GM19099 (cell line): ENCODE measurements at regions not wholly inside any gene's neighbourhood (a gene's known extent, or its start where the extent isn't known, plus 50 kb on each side); places are given as distances from the start of the nearest gene placed in this dataset.

Experiments used
- POLR2A ChIP-seq: IDR thresholded peaks from 3 replicates; pipeline ENCODE4 v1.6.1; 2011; ENCODE audit warnings: low read depth; ENCODE audit not compliant: insufficient read length; ENCODE audit errors: extremely low read depth

DNA sequence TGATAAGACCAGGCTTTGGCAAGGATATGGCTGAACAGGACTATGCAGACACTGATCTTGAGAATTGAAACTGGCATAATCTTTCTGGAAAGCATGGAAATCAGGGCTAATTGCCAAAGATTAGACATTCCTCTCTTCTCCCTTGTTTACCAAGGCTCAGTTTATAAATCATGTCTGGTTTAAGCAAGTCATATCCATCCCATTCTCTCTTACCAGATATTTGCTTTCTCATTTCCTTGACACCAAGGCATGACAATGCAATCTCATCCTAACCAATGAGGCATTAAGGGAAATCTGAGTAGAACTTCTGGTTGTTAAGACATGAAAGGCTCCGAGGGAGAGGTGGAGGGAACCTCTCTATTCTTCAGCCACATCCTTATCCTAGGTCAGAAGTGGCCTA, 110.3 kb upstream of the CEP85L start:
- TF ChIP-seq POLR2A: no peak

DNA sequence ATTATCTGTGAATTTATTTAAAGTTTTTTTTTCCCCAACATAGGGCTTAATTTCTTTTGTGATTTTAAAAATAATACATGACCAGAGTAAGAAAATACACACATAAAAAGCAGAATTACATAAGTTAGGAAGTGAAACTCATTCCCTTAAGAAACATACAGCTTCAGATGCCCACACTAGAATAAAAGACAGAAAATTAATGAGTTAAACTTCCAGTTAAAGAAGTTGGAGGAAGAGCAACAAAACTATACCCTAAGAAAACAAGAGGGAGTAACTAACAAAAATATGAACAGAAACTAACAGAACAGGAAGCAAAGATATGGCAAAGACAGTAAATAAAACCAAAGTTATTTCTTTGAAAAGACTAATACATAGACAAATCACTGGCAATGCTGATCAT, 107.6 kb upstream of the CEP85L start:
- TF ChIP-seq POLR2A: no peak

DNA sequence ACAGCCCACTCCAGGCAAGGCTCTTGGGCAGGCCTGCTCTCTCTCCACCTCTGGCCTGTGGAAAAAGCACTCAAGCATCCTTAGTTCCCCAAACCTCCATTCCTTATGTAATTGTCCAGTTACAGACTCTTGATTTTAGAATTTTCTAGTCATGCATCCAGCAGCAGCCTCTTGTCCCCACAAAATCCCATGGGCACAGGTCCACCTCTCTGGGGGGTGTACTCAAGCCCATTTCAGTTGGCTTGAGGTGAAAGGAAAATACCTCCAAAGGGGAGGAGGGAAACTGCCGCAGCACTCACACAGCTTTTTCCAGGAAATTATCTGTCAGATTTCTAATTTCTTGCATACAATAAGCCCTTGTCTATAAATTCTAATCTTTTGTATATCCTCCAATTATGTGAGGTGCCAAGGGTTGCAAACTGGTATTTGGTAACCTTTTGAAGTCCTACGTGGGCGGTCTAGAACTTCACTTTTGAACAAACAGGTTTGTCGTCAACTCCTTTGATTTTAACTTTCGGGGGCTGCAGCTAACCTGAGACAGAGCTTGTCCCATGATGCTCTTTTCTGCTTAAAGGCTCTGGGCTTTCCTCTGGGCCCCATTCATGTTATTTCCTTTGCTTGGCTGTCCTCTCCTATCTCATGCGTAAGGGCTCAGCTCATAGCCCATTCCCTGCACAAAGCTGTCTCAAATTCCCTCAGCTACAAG, 104.7 kb upstream of the CEP85L start:
- TF ChIP-seq POLR2A: no peak

DNA sequence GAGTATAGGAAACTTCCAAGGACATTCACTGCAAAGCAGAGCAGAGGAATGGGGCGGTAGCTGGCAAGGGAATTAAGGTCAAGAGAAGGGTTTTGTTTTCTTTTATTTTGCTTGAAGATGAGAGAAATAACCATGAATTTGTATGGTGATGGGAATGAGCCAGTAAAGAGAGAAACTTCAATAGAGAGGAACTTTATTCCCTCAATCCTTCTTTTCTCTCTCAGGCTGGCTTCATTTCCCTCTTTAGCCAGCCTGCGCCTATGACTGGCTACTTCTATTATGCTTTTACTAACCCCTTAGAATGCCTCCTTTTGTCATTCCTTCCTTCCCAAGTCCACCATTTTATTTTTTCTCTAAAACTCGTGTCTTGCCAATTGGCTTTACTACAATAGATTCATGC, 101.4 kb upstream of the CEP85L start:
- TF ChIP-seq POLR2A: no peak

DNA sequence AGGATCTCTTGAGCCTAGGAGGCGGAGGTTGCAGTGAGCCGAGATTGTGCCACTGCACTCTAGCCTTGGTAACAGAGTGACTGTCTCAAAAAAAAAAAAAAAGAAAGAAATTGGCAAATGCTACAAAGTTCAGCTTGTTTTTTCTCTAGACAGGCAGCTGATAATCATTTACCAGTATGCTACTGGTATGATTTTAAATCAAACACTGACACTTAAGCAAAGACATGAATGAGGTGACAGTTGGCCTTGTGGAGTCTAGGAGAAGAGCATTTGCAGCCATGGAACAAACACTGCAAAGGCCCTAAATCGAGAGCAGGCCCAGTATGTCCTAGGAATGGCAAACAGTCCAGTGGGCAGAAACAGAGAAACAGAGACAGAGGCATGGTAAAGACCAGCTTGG, 99.7 kb upstream of the CEP85L start:
- TF ChIP-seq POLR2A: no peak

GRCh38 chr6:118750143-118750542, 98.8 kb upstream of the CEP85L start:
- no peak for TF ChIP-seq POLR2A

DNA sequence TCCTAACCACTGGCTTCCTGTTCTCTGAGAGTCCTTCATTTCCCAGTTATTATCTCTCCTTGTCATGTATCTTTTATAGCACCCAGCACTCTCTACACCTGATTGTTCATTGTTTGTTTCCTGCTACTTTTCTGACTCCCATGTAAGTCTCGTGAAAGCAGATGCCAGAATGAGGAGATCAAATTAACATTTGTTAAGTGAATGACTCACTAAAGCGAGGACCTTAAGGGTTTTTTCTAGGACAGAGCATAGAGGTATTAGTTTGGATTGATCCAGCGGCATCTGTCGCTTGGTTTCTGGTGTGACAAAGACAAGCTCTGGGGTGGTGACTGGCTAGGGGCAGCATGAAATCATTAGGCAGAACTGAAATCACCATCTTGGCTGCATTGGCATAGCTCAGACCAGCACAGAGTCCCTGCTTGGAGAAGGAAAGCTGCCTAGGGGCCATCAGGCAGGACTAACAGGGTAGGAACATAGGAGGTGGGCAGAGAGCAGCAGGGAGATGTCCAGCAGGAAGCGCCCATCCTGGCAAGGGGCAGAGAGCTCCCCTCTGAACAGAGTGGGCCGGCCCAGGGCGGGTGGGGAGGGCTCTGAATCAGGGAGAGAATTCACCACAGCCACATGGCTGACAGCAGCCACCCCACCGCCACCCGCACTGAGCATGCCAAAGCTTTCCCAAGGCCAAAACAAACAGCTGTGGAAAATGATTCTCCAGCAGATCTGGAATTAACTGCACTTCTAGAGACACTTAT, 97.1 kb upstream of the CEP85L start:
- no peak for TF ChIP-seq POLR2A

DNA sequence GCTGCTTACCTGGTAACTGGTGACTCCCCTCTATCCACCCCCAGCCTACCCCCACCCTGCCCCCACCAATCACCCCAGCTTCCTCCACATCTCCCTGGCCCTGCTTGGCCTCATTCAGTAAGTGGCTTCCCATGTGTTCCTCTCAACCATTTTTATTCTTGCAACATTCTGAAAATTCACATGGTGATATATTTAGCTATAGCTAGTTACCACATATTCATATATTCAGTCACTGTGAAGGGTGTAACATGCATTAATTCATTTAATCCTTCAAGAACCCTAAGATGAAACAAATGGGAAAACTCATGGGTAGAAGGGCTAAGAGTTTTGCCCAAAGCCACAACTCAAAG, 95.4 kb upstream of the CEP85L start:
- TF ChIP-seq POLR2A: no peak

GRCh38 chr6:118746145-118746824, 94.9 kb upstream of the CEP85L start:
- TF ChIP-seq POLR2A: no peak

- TF ChIP-seq POLR2A: no peak
Observed at GRCh38 chr6:118745156-118745555, 93.8 kb upstream of the CEP85L start.

- no peak for TF ChIP-seq POLR2A
Observed at GRCh38 chr6:118744261-118744941, 93.0 kb upstream of the CEP85L start.

DNA sequence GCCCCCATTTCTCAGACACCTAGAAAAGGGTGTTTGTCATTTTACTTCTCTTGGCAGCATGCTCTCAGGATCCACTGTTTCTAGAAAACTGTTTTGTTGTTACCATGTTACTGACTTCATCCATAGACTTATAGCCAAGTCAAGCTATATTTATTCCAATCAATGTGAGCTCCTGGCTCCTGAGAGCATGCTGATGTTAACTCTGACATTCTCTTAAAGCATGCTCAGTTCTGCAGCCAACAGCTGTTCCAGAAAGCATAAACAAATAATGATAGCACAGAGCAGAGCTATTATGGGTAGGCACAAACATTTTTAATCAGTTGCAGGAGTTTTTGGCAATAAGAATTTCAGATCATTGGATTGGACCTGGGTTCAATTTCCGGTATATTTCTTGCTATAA, 92.4 kb upstream of the CEP85L start:
- TF ChIP-seq POLR2A: no peak

DNA sequence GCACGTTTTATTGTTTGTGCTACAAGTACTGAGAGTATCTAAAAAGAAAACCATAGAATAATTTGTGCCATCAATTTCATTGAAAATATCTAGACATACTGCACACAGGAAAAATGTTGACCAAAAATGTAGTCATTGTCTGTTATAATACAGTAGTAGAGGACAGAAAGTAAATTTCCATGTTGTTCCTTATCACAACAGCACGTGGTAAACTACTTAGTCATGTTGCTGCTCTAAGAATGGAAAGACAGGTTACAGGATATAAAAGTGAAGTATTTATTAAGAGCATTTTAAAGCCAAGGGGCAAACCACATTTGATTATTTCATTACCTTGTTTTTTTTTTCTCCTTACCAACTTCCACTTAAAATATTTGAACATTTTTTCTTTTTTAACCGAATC, 89.0 kb upstream of the CEP85L start:
- no peak for TF ChIP-seq POLR2A

- TF ChIP-seq POLR2A: no peak
Observed at GRCh38 chr6:118739696-118740353, 88.4 kb upstream of the CEP85L start.

DNA sequence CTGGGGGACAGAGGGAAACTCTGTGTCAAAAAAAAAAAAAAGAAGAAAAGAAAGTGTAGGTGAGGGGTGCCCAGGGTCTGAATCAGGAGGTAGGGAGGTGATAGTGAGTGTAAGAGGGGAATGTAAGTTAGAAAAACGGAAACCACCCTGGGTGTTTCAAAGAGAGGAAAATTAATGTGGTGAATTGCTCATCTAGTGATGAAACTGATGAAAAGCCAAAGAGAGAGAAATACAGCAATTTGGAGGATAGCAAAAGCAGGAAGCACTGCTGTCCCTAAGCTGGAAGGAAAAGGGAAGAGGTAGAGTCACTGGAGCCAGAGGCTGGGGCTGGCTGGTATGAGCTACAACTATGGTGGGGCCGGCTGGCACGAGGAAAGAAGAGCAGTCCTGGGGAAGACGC, 85.0 kb upstream of the CEP85L start:
- TF ChIP-seq POLR2A: no peak
